ENCODE measurements at regions not wholly inside any gene's neighbourhood (a gene's known extent, or its start where the extent isn't known, plus 50 kb on each side); places are given as distances from the start of the nearest gene placed in this dataset.

DNA sequence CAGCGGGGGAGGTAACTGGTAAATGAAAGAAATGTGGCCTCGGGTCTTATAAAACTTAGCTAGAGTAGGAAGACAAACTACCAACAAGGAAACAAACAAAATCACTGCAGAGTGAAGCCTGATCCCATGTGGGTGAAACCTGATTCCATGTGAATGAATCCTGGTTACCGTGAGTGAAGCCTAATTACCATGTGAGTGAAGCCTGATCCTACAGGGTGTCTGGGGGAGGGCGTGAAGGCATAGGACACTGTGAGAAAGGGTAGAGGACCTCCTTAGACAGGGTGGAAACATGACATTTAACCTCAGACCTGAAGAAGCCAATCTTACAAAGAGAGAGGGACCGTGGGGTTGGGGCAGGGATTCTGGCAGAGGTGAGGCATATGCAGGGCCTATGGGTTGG is 106.2 kb upstream of the USP47 start:
- Histone ChIP-seq H3K79me2 (ENCODE audit: control insufficient read depth, insufficient read depth, low read length) (no peaks in the 10 kb centered on the region), H2AFZ (ENCODE audit: control insufficient read depth, low read length) (no peak overlapping the region), H3K9me3 (ENCODE audit: control insufficient read depth, low read depth, low read length) (no peaks in the 10 kb centered on the region), H3K9me1 (ENCODE audit: control insufficient read depth, extremely low read depth, insufficient read depth, low read length) (no peaks in the 10 kb centered on the region), H3K36me3 (ENCODE audit: control insufficient read depth in 2 of 2, extremely low read depth in 1 of 2, insufficient read depth in 2 of 2, low read length in 2 of 2) (no peaks in the 10 kb centered on the region), H3K9ac (ENCODE audit: control insufficient read depth, extremely low read depth, insufficient read depth, low read length) (no peak overlapping the region), H3K4me1 (ENCODE audit: control insufficient read depth, extremely low read depth, insufficient read depth, low read length) (peaks cover 15% of the 10 kb centered on the region), H3K27me3 (ENCODE audit: control insufficient read depth, extremely low read depth, insufficient read depth, low read length) (no peaks in the 10 kb centered on the region), H3K27ac (ENCODE audit: control insufficient read depth, insufficient read depth, low read length) (no peak overlapping the region), H4K20me1 (ENCODE audit: control insufficient read depth, extremely low read depth, insufficient read depth, low read length) (no peaks in the 10 kb centered on the region), H3K4me2 (ENCODE audit: control insufficient read depth, extremely low read depth, insufficient read depth, low read depth, low read length) (no peak overlapping the region), H3K4me3 (ENCODE audit: control insufficient read depth in 2 of 3, extremely low read depth in 1 of 3, insufficient read depth in 2 of 3, low read depth in 1 of 3, low read length in 3 of 3) (no peak overlapping the region)
- TF ChIP-seq, protein P1, sequence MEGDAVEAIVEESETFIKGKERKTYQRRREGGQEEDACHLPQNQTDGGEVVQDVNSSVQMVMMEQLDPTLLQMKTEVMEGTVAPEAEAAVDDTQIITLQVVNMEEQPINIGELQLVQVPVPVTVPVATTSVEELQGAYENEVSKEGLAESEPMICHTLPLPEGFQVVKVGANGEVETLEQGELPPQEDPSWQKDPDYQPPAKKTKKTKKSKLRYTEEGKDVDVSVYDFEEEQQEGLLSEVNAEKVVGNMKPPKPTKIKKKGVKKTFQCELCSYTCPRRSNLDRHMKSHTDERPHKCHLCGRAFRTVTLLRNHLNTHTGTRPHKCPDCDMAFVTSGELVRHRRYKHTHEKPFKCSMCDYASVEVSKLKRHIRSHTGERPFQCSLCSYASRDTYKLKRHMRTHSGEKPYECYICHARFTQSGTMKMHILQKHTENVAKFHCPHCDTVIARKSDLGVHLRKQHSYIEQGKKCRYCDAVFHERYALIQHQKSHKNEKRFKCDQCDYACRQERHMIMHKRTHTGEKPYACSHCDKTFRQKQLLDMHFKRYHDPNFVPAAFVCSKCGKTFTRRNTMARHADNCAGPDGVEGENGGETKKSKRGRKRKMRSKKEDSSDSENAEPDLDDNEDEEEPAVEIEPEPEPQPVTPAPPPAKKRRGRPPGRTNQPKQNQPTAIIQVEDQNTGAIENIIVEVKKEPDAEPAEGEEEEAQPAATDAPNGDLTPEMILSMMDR (optimal IDR thresholded peaks at IDR 0.05 in 1 of 3, IDR thresholded peaks at IDR 0.05 in 1 of 3, conservative IDR thresholded peaks at IDR 0.05 in 1 of 3; ENCODE audit: extremely low read depth in 1 of 3, insufficient read depth in 2 of 3, low read length in 3 of 3) = no peak
- no peak for TF ChIP-seq EZH2 (IDR thresholded peaks at IDR 0.05; ENCODE audit: low read length)
- dilution Hi-C loops (cut with MboI; ENCODE audit: extremely low pct_ligation_motif_present, low sequenced_read_pairs) = no loop called here
- no peak for DNase-seq (ENCODE audit: low read depth, low spot score)
- no peak for FAIRE-seq

GRCh38 chr11:11733246-11733747 is 108.5 kb upstream of the USP47 start:
- H3K9ac ChIP-seq (ENCODE audit: control insufficient read depth, extremely low read depth, insufficient read depth, low read length) = no peak overlapping the region
- H4K20me1 ChIP-seq (ENCODE audit: control insufficient read depth, extremely low read depth, insufficient read depth, low read length) = no peaks in the 10 kb centered on the region
- dilution Hi-C loops (cut with MboI; ENCODE audit: extremely low pct_ligation_motif_present, low sequenced_read_pairs) = no loop called here

More at GRCh38 chr11:11733246-11733747, 108.5 kb upstream of the USP47 start:
- Histone ChIP-seq H3K4me1 (ENCODE audit: control insufficient read depth, extremely low read depth, insufficient read depth, low read length) (peaks cover 15% of the 10 kb centered on the region), H3K36me3 (ENCODE audit: control insufficient read depth in 2 of 2, extremely low read depth in 1 of 2, insufficient read depth in 2 of 2, low read length in 2 of 2) (no peaks in the 10 kb centered on the region), H3K4me3 (ENCODE audit: control insufficient read depth in 2 of 3, extremely low read depth in 1 of 3, insufficient read depth in 2 of 3, low read depth in 1 of 3, low read length in 3 of 3) (no peak overlapping the region), H3K27me3 (ENCODE audit: control insufficient read depth, extremely low read depth, insufficient read depth, low read length) (no peaks in the 10 kb centered on the region), H2AFZ (ENCODE audit: control insufficient read depth, low read length) (no peak overlapping the region), H3K27ac (ENCODE audit: control insufficient read depth, insufficient read depth, low read length) (no peak overlapping the region), H3K79me2 (ENCODE audit: control insufficient read depth, insufficient read depth, low read length) (no peaks in the 10 kb centered on the region), H3K9me1 (ENCODE audit: control insufficient read depth, extremely low read depth, insufficient read depth, low read length) (no peaks in the 10 kb centered on the region), H3K4me2 (ENCODE audit: control insufficient read depth, extremely low read depth, insufficient read depth, low read depth, low read length) (no peak overlapping the region), H3K9me3 (ENCODE audit: control insufficient read depth, low read depth, low read length) (no peaks in the 10 kb centered on the region)
- TF ChIP-seq, protein P1 (optimal IDR thresholded peaks at IDR 0.05 in 1 of 3, IDR thresholded peaks at IDR 0.05 in 1 of 3, conservative IDR thresholded peaks at IDR 0.05 in 1 of 3; ENCODE audit: extremely low read depth in 1 of 3, insufficient read depth in 2 of 3, low read length in 3 of 3) = no peak
- TF ChIP-seq EZH2 (IDR thresholded peaks at IDR 0.05; ENCODE audit: low read length) = no peak
- DNase-seq (ENCODE audit: low read depth, low spot score) = no peak
- no peak for FAIRE-seq
